Liver (tissue), 8 donors: ENCODE measurements at regions not wholly inside any gene's neighbourhood (a gene's known extent, or its start where the extent isn't known, plus 50 kb on each side); places are given as distances from the start of the nearest gene placed in this dataset.

ENCODE experiments used
- DNase-seq: peaks from one replicate; pipeline ENCODE4 v3.0.0-alpha.2; 2017; ENCODE audit warnings: low spot score
- H3K27ac ChIP-seq, 2 donors: one replicate each; pipeline ENCODE4 v1.7.0; 2013; ENCODE audit warnings: inconsistent platforms in 2 of 2, low read length in 2 of 2, control low read depth in 1 of 2, low read depth in 1 of 2, mild to moderate bottlenecking in 1 of 2
- H3K27me3 ChIP-seq, 4 donors: one replicate each; pipeline versions ENCODE4 v1.6.1 to v1.7.0; 2013; ENCODE audit warnings: low read length in 3 of 4, inconsistent platforms in 1 of 4, mild to moderate bottlenecking in 1 of 4, moderate library complexity in 1 of 4; ENCODE audit not compliant: control insufficient read depth in 4 of 4, insufficient read depth in 4 of 4
- H3K36me3 ChIP-seq, 4 donors: one replicate each; pipeline versions ENCODE4 v1.6.1 to v1.7.0; 2013; ENCODE audit warnings: low read length in 3 of 4, mild to moderate bottlenecking in 3 of 4, low read depth in 1 of 4, moderate library complexity in 1 of 4; ENCODE audit not compliant: control insufficient read depth in 4 of 4, insufficient read depth in 3 of 4
- H3K4me1 ChIP-seq, 4 donors: one replicate each; pipeline versions ENCODE4 v1.6.1 to v1.7.0; 2013; ENCODE audit warnings: low read length in 3 of 4, mild to moderate bottlenecking in 3 of 4, moderate library complexity in 1 of 4; ENCODE audit not compliant: control insufficient read depth in 4 of 4, insufficient read depth in 4 of 4
- H3K4me3 ChIP-seq, 3 donors: one replicate each; pipeline versions ENCODE4 v1.6.1 to v1.7.0; 2013; ENCODE audit warnings: low read length in 3 of 3, control low read depth in 1 of 3, low read depth in 1 of 3, mild to moderate bottlenecking in 1 of 3
- H3K9ac ChIP-seq, 2 donors: one replicate each; pipeline ENCODE4 v1.7.0; 2013; ENCODE audit warnings: low read length in 2 of 2, mild to moderate bottlenecking in 2 of 2, moderate library complexity in 2 of 2, control low read depth in 1 of 2, low read depth in 1 of 2
- H3K9me3 ChIP-seq, 4 donors: one replicate each; pipeline versions ENCODE4 v1.6.1 to v1.7.0; 2013; ENCODE audit warnings: low read length in 3 of 4; ENCODE audit not compliant: control insufficient read depth in 4 of 4
- ATF3 ChIP-seq: IDR thresholded peaks from 2 replicates; pipeline ENCODE4 v1.6.1; 2016; ENCODE audit warnings: antibody characterized with exemption
- EGR1 ChIP-seq, 2 donors: IDR thresholded peaks; 2 replicates each; pipeline ENCODE4 v1.6.1; 2016 to 2018; ENCODE audit warnings: antibody characterized with exemption in 2 of 2, low read depth in 2 of 2
- FOXA1 ChIP-seq: IDR thresholded peaks from 2 replicates; pipeline ENCODE4 v1.6.1; 2016; ENCODE audit warnings: antibody characterized with exemption
- FOXA2 ChIP-seq: IDR thresholded peaks from 2 replicates; pipeline ENCODE4 v1.6.1; 2016; ENCODE audit warnings: antibody characterized with exemption
- GABPA ChIP-seq, 2 donors: IDR thresholded peaks in 1 of 2; conservative IDR thresholded peaks in 1 of 2; 2 replicates each; pipeline ENCODE4 v1.6.1; 2016; ENCODE audit warnings: antibody characterized with exemption in 2 of 2, mild to moderate bottlenecking in 1 of 2, moderate library complexity in 1 of 2
- HNF4A ChIP-seq, 2 donors: conservative IDR thresholded peaks; 2 replicates each; pipeline ENCODE4 v1.6.1; 2016; ENCODE audit warnings: antibody characterized with exemption in 2 of 2, mild to moderate bottlenecking in 2 of 2
- HNF4G ChIP-seq: IDR thresholded peaks from 2 replicates; pipeline ENCODE4 v1.6.1; 2016; ENCODE audit warnings: antibody characterized with exemption
- JUND ChIP-seq, 2 donors: IDR thresholded peaks; 2 replicates each; pipeline ENCODE4 v1.6.1; 2016; ENCODE audit warnings: antibody characterized with exemption in 2 of 2
- MAX ChIP-seq: IDR thresholded peaks from 2 replicates; pipeline ENCODE4 v1.6.1; 2016; ENCODE audit warnings: antibody characterized with exemption
- NR2F2 ChIP-seq: IDR thresholded peaks from 2 replicates; pipeline ENCODE4 v1.6.1; 2016; ENCODE audit warnings: antibody characterized with exemption
- RAD21 ChIP-seq, 2 donors: IDR thresholded peaks; 2 replicates each; pipeline ENCODE4 v1.6.1; 2016; ENCODE audit warnings: antibody characterized with exemption in 2 of 2, mild to moderate bottlenecking in 2 of 2
- REST ChIP-seq: IDR thresholded peaks from 2 replicates; pipeline ENCODE4 v1.6.1; 2016; ENCODE audit warnings: antibody characterized with exemption, mild to moderate bottlenecking
- RXRA ChIP-seq, 2 donors: IDR thresholded peaks; 2 replicates each; pipeline ENCODE4 v1.6.1; 2017 to 2018; ENCODE audit warnings: antibody characterized with exemption in 2 of 2, mild to moderate bottlenecking in 1 of 2
- SP1 ChIP-seq: IDR thresholded peaks from 2 replicates; pipeline ENCODE4 v1.6.1; 2018; ENCODE audit warnings: antibody characterized with exemption, mild to moderate bottlenecking
- TAF1 ChIP-seq: conservative IDR thresholded peaks from 2 replicates; pipeline ENCODE4 v1.6.1; 2016; ENCODE audit warnings: antibody characterized with exemption, mild to moderate bottlenecking
- YY1 ChIP-seq: IDR thresholded peaks from 2 replicates; pipeline ENCODE4 v1.6.1; 2016; ENCODE audit warnings: antibody characterized with exemption, mild to moderate bottlenecking
- ZBTB33 ChIP-seq: IDR thresholded peaks from 2 replicates; pipeline ENCODE4 v1.6.1; 2016; ENCODE audit warnings: antibody characterized with exemption
- WGBS: extraction: QIAGEN DNeasy Blood & Tissue Kit; methylation state at CpG from one replicate; pipeline ENCODE4 v1.1.7; 2013; 5-methylcytosine and 5-hydroxymethylcytosine counted together
- TF ChIP-seq, protein P1 (sequence below): fragments of 150-350 bp; IDR thresholded peaks from 2 replicates; pipeline ENCODE4 v1.5.1; 2017; ENCODE audit warnings: improper control_type of control experiment, low read depth, low read length; ENCODE audit not compliant: missing input control
- donor health status: healthy.
- donor health status: healthy.
- donor health status: healthy.
- donor health status: healthy.
- donor health status: healthy.

- H3K4me3 ChIP-seq: no peak overlapping the region
- H3K4me1 ChIP-seq: no peaks in the 10 kb centered on the region
- H3K27ac ChIP-seq: no peak overlapping the region
- no peak for TF ChIP-seq ZBTB33
- no peak for TF ChIP-seq FOXA2
- no peak for TF ChIP-seq SP1
- TF ChIP-seq HNF4A (conservative IDR thresholded peaks at IDR 0.05): no peak
- no peak for TF ChIP-seq REST
- no peak for TF ChIP-seq GABPA (IDR thresholded peaks at IDR 0.05 in 1 of 2, conservative IDR thresholded peaks at IDR 0.05 in 1 of 2)
- TF ChIP-seq NR2F2: no peak
- TF ChIP-seq RAD21 (IDR thresholded peaks at IDR 0.05): no peak
- no peak for TF ChIP-seq HNF4G
- TF ChIP-seq, protein P1, sequence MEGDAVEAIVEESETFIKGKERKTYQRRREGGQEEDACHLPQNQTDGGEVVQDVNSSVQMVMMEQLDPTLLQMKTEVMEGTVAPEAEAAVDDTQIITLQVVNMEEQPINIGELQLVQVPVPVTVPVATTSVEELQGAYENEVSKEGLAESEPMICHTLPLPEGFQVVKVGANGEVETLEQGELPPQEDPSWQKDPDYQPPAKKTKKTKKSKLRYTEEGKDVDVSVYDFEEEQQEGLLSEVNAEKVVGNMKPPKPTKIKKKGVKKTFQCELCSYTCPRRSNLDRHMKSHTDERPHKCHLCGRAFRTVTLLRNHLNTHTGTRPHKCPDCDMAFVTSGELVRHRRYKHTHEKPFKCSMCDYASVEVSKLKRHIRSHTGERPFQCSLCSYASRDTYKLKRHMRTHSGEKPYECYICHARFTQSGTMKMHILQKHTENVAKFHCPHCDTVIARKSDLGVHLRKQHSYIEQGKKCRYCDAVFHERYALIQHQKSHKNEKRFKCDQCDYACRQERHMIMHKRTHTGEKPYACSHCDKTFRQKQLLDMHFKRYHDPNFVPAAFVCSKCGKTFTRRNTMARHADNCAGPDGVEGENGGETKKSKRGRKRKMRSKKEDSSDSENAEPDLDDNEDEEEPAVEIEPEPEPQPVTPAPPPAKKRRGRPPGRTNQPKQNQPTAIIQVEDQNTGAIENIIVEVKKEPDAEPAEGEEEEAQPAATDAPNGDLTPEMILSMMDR: no peak
- TF ChIP-seq FOXA1: no peak
- no peak for TF ChIP-seq MAX
- TF ChIP-seq ATF3: no peak
- TF ChIP-seq TAF1: no peak
- no peak for TF ChIP-seq EGR1 (IDR thresholded peaks at IDR 0.05; ENCODE audit: low read depth in 2 of 2)
- no peak for TF ChIP-seq YY1
- no peak for TF ChIP-seq RXRA (IDR thresholded peaks at IDR 0.05)
- H3K9ac ChIP-seq: no peak overlapping the region
- H3K36me3 ChIP-seq: no peaks in the 10 kb centered on the region
- no peaks in the 10 kb centered on the region for H3K27me3 ChIP-seq
- 59% methylated on average over 2 of the region's 2 CpGs for WGBS
- H3K9me3 ChIP-seq: no peaks in the 10 kb centered on the region
- no peak for DNase-seq
Observed at GRCh38 chr3:65234499-65234898, 546.7 kb upstream of the ADAMTS9 start.

DNA sequence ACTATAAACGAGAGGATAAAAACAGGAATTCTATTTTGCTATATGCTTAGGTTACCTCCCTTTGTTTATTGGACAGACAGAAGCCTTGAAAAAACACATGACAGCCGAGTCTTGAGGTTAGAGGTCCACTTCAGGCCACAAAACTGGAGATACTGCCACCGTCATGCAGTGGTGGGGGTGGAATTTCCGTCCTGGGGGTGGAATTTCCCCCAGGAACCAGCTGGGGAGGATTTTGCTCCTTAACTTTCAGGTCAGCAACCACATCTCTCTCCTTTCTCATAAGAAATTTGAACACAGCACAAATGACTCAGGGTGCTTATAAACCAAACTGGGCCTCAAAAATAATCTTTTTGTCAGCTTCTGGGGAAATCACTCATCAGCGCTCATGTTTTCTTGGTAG, 545.8 kb upstream of the ADAMTS9 start:
- Histone ChIP-seq H3K9ac (no peak overlapping the region), H3K27ac (no peak overlapping the region), H3K36me3 (no peaks in the 10 kb centered on the region), H3K4me1 (no peaks in the 10 kb centered on the region), H3K4me3 (no peak overlapping the region), H3K27me3 (no peaks in the 10 kb centered on the region), H3K9me3 (no peaks in the 10 kb centered on the region)
- DNase-seq: no peak
- WGBS: 66% methylated on average over 5 of the region's 5 CpGs
- TF ChIP-seq HNF4A (conservative IDR thresholded peaks at IDR 0.05): no peak
- TF ChIP-seq SP1: no peak
- TF ChIP-seq RXRA (IDR thresholded peaks at IDR 0.05): no peak
- TF ChIP-seq REST: no peak
- no peak for TF ChIP-seq HNF4G
- TF ChIP-seq JUND (IDR thresholded peaks at IDR 0.05): no peak
- TF ChIP-seq RAD21 (IDR thresholded peaks at IDR 0.05): no peak
- no peak for TF ChIP-seq MAX
- TF ChIP-seq TAF1: no peak
- no peak for TF ChIP-seq ZBTB33
